Mesenchymal stem cell (in vitro differentiated cells and primary cell): ENCODE measurements at regions not wholly inside any gene's neighbourhood (a gene's known extent, or its start where the extent isn't known, plus 50 kb on each side); places are given as distances from the start of the nearest gene placed in this dataset.
A peak's percentile ranks its signal among the peaks of the same experiment; 100 is the strongest.

Experiments used
- DNase-seq: peaks from one replicate; pipeline ENCODE4 v3.0.0-alpha.2; 2013
- H2AFZ ChIP-seq: one replicate; pipeline ENCODE4 v1.6.1; 2013; ENCODE audit warnings: low read depth, mild to moderate bottlenecking, control low read depth, inconsistent platforms, low read length, moderate library complexity
- H2AK5ac ChIP-seq: 2 replicates; pipeline ENCODE4 v1.6.1; 2013; ENCODE audit warnings: low read length, moderate library complexity, mild to moderate bottlenecking, inconsistent platforms; ENCODE audit not compliant: severe bottlenecking
- H2BK120ac ChIP-seq: one replicate; pipeline ENCODE4 v1.6.1; 2013; ENCODE audit warnings: low read depth, mild to moderate bottlenecking, inconsistent platforms, low read length, moderate library complexity
- H2BK12ac ChIP-seq, 2 experiments: one replicate each; pipeline ENCODE4 v1.6.1; 2013; ENCODE audit warnings: inconsistent platforms in 2 of 2, low read length in 2 of 2, mild to moderate bottlenecking in 2 of 2, moderate library complexity in 2 of 2, control low read depth in 1 of 2
- H2BK15ac ChIP-seq: one replicate; pipeline ENCODE4 v1.6.1; 2013; ENCODE audit warnings: mild to moderate bottlenecking, low read depth, inconsistent platforms; ENCODE audit not compliant: poor library complexity, severe bottlenecking
- H2BK5ac ChIP-seq: 2 replicates; pipeline ENCODE4 v1.6.1; 2013; ENCODE audit warnings: low read depth, mild to moderate bottlenecking, low read length, control low read depth, inconsistent platforms; ENCODE audit not compliant: poor library complexity, severe bottlenecking
- H3K14ac ChIP-seq, 2 experiments: one replicate each; pipeline ENCODE4 v1.6.1; 2013; ENCODE audit warnings: inconsistent platforms in 2 of 2, low read length in 2 of 2, control low read depth in 1 of 2, mild to moderate bottlenecking in 1 of 2, moderate library complexity in 1 of 2
- H3K18ac ChIP-seq, 2 experiments: one replicate each; pipeline ENCODE4 v1.6.1; 2013; ENCODE audit warnings: inconsistent platforms in 2 of 2, low read length in 2 of 2, control low read depth in 1 of 2, low read depth in 1 of 2, mild to moderate bottlenecking in 1 of 2
- H3K23ac ChIP-seq, 2 experiments: one replicate each; pipeline ENCODE4 v1.6.1; 2013; ENCODE audit warnings: inconsistent platforms in 2 of 2, low read length in 2 of 2, mild to moderate bottlenecking in 2 of 2, moderate library complexity in 2 of 2, control low read depth in 1 of 2
- H3K27ac ChIP-seq: 2 replicates; pipeline ENCODE4 v1.5.1; 2013; ENCODE audit warnings: mild to moderate bottlenecking, moderate library complexity, low read length, control low read depth, inconsistent platforms; ENCODE audit not compliant: poor library complexity, severe bottlenecking
- H3K27me3 ChIP-seq, 2 experiments: 2 replicates each; pipeline versions ENCODE4 v1.6.1 to v1.7.0; 2013; ENCODE audit warnings: low read length in 2 of 2, mild to moderate bottlenecking in 2 of 2, moderate library complexity in 2 of 2, control low read depth in 1 of 2, inconsistent platforms in 1 of 2; ENCODE audit not compliant: control insufficient read depth in 1 of 2, insufficient read depth in 1 of 2
- H3K36me3 ChIP-seq, 2 experiments: 2 replicates each; pipeline versions ENCODE4 v1.6.1 to v1.7.0; 2013; ENCODE audit warnings: low read length in 2 of 2, control low read depth in 1 of 2, inconsistent platforms in 1 of 2, low read depth in 1 of 2, mild to moderate bottlenecking in 1 of 2; ENCODE audit not compliant: insufficient read depth in 2 of 2, control insufficient read depth in 1 of 2
- H3K4ac ChIP-seq, 2 experiments: one replicate each; pipeline ENCODE4 v1.6.1; 2013; ENCODE audit warnings: inconsistent platforms in 2 of 2, low read length in 2 of 2, mild to moderate bottlenecking in 2 of 2, moderate library complexity in 2 of 2, control low read depth in 1 of 2, low read depth in 1 of 2
- H3K4me1 ChIP-seq: 2 replicates; pipeline ENCODE4 v1.6.1; 2013; ENCODE audit warnings: low read depth, low read length, control low read depth; ENCODE audit not compliant: control insufficient read depth, insufficient read depth
- H3K4me2 ChIP-seq: 2 replicates; pipeline ENCODE4 v1.6.1; 2013; ENCODE audit warnings: low read length, mild to moderate bottlenecking, inconsistent platforms; ENCODE audit not compliant: poor library complexity, severe bottlenecking
- H3K4me3 ChIP-seq, 2 experiments: 2 replicates each; pipeline versions ENCODE4 v1.5.1 to v1.7.0; 2013; ENCODE audit warnings: low read length in 2 of 2, mild to moderate bottlenecking in 2 of 2, control low read depth in 1 of 2, low read depth in 1 of 2; ENCODE audit not compliant: insufficient read depth in 1 of 2
- H3K79me1 ChIP-seq: replicated peaks from 2 replicates; pipeline ENCODE4 v1.6.1; 2013; ENCODE audit warnings: mild to moderate bottlenecking, control low read depth, low read length, inconsistent platforms; ENCODE audit not compliant: poor library complexity, severe bottlenecking
- H3K9ac ChIP-seq: 2 replicates; pipeline ENCODE4 v1.7.0; 2013; ENCODE audit warnings: mild to moderate bottlenecking, low read length, moderate library complexity
- H3K9me3 ChIP-seq: 2 replicates; pipeline ENCODE4 v1.7.0; 2013; ENCODE audit warnings: mild to moderate bottlenecking, low read length; ENCODE audit not compliant: control insufficient read depth
- H4K8ac ChIP-seq: one replicate; pipeline ENCODE4 v1.6.1; 2013; ENCODE audit warnings: inconsistent platforms, mild to moderate bottlenecking, low read length, moderate library complexity
- H4K91ac ChIP-seq: one replicate; pipeline ENCODE4 v1.6.1; 2013; ENCODE audit warnings: mild to moderate bottlenecking, low read length, inconsistent platforms
- WGBS: methylation state at CpG from one replicate; pipeline ENCODE4 v1.1.7; 2013; ENCODE audit warnings: mixed read lengths; 5-methylcytosine and 5-hydroxymethylcytosine counted together

GRCh38 chr17:79491006-79491405 lies 119.8 kb downstream of the RBFOX3 start:
- no peak for DNase-seq
- Histone ChIP-seq H3K4ac (no peak overlapping the region), H4K8ac (no peak overlapping the region), H2AFZ (no peak overlapping the region), H3K27me3 (peaks cover 0 to 42% of the 10 kb centered on the region in 2 experiments), H3K9ac (no peak overlapping the region), H3K4me3 (no peak overlapping the region), H3K79me1 (no peaks in the 10 kb centered on the region), H2BK5ac (no peak overlapping the region), H3K4me2 (peak overlapping the region; percentile 24), H3K14ac (no peak overlapping the region), H3K36me3 (no peaks in the 10 kb centered on the region), H2AK5ac (no peak overlapping the region), H3K9me3 (peaks cover 3% of the 10 kb centered on the region), H2BK12ac (no peak overlapping the region), H3K18ac (no peak overlapping the region), H2BK120ac (no peak overlapping the region), H3K4me1 (no peaks in the 10 kb centered on the region), H3K23ac (no peak overlapping the region), H3K27ac (no peak overlapping the region), H4K91ac (no peak overlapping the region), H2BK15ac (no peak overlapping the region)
- no CpG with 5 or more reads among the region's 3 CpGs for WGBS

GRCh38 chr17:79490530-79490929 lies 120.3 kb downstream of the RBFOX3 start:
- Histone ChIP-seq H2BK15ac (no peak overlapping the region), H3K27me3 (peaks cover 0 to 46% of the 10 kb centered on the region in 2 experiments), H3K14ac (no peak overlapping the region), H3K27ac (no peak overlapping the region), H2BK5ac (no peak overlapping the region), H3K4me1 (no peaks in the 10 kb centered on the region), H3K4ac (no peak overlapping the region), H3K79me1 (no peaks in the 10 kb centered on the region), H3K23ac (no peak overlapping the region), H2BK120ac (no peak overlapping the region), H4K8ac (no peak overlapping the region), H3K9ac (no peak overlapping the region), H3K18ac (no peak overlapping the region), H2AK5ac (no peak overlapping the region), H3K36me3 (no peaks in the 10 kb centered on the region), H3K9me3 (peaks cover 3% of the 10 kb centered on the region), H2AFZ (no peak overlapping the region), H4K91ac (no peak overlapping the region), H3K4me3 (no peak overlapping the region), H3K4me2 (no peak overlapping the region), H2BK12ac (no peak overlapping the region)
- no peak for DNase-seq
- WGBS = 41% methylated on average over 1 of the region's 1 CpG

DNA sequence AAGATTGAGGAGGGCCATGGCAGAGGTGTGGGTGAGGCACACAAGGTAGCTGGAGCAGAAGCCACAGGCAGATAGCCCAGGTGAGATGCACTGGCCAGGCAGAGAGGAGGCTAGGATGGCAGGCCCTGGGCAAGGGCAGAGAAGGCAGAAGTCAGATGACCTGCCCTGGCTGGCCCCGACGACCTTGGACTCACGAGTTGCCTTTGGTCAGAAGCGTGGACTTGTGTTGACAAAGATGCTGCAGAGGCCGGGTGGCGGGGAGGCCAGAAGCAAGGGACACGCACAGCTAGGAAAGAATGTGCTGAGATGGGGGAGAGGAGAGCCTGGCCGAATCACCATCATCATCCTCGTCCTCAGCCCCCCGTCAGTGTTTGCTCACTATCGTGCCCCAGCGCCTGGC lies 123.7 kb downstream of the RBFOX3 start:
- H2AFZ ChIP-seq = no peak overlapping the region
- H3K4me2 ChIP-seq = no peak overlapping the region
- no peak overlapping the region for H2BK120ac ChIP-seq
- no peak overlapping the region for H3K14ac ChIP-seq
- H4K91ac ChIP-seq = no peak overlapping the region
- H3K18ac ChIP-seq = no peak overlapping the region
- no peaks in the 10 kb centered on the region for H3K4me1 ChIP-seq
- H3K9me3 ChIP-seq = no peaks in the 10 kb centered on the region
- H2BK5ac ChIP-seq = no peak overlapping the region
- no peak for DNase-seq
- H4K8ac ChIP-seq = no peak overlapping the region
- no peak overlapping the region for H3K23ac ChIP-seq
- H3K79me1 ChIP-seq = no peaks in the 10 kb centered on the region
- no peaks in the 10 kb centered on the region for H3K36me3 ChIP-seq
- H3K4me3 ChIP-seq = no peak overlapping the region
- WGBS = 89% methylated on average over 12 of the region's 12 CpGs
- no peak overlapping the region for H3K4ac ChIP-seq
- peaks cover 0 to 71% of the 10 kb centered on the region in 2 experiments for H3K27me3 ChIP-seq
- no peak overlapping the region for H3K27ac ChIP-seq
- H2BK12ac ChIP-seq = no peak overlapping the region
- no peak overlapping the region for H2BK15ac ChIP-seq
- no peak overlapping the region for H3K9ac ChIP-seq
- H2AK5ac ChIP-seq = no peak overlapping the region

GRCh38 chr17:79485991-79486390 lies 124.9 kb downstream of the RBFOX3 start:
- Histone ChIP-seq H3K27ac (no peak overlapping the region), H3K14ac (no peak overlapping the region), H2AK5ac (no peak overlapping the region), H3K4me2 (no peak overlapping the region), H3K18ac (no peak overlapping the region), H2BK12ac (no peak overlapping the region), H4K8ac (no peak overlapping the region), H3K27me3 (peaks cover 0 to 79% of the 10 kb centered on the region in 2 experiments), H3K9ac (no peak overlapping the region), H3K9me3 (no peaks in the 10 kb centered on the region), H3K4ac (no peak overlapping the region), H2BK15ac (no peak overlapping the region), H3K4me3 (no peak overlapping the region), H3K23ac (no peak overlapping the region), H3K4me1 (no peaks in the 10 kb centered on the region), H3K36me3 (no peaks in the 10 kb centered on the region), H2BK5ac (no peak overlapping the region), H2AFZ (no peak overlapping the region), H2BK120ac (no peak overlapping the region), H4K91ac (no peak overlapping the region), H3K79me1 (no peaks in the 10 kb centered on the region)
- WGBS = 72% methylated on average over 17 of the region's 17 CpGs
- DNase-seq = no peak
